ENCODE measurements at regions not wholly inside any gene's neighbourhood (a gene's known extent, or its start where the extent isn't known, plus 50 kb on each side); places are given as distances from the start of the nearest gene placed in this dataset.
A peak's percentile ranks its signal among the peaks of the same experiment; 100 is the strongest.

GRCh38 chr14:89621009-89621421 is 204.0 kb upstream of the FOXN3 start:
- DNase-seq: no peak
- intact Hi-C loops (cut with DNase I; ENCODE audit: low total_unique reads): no loop called here
- Histone ChIP-seq H3K27me3 (no peaks in the 10 kb centered on the region), H3K36me3 (ENCODE audit: low read depth, missing control alignments) (no peaks in the 10 kb centered on the region), H3K9me3 (no peaks in the 10 kb centered on the region), H3K4me3 (no peak overlapping the region), H3K4me1 (peaks cover 23% of the 10 kb centered on the region), H3K27ac (no peak overlapping the region)
- no peak for TF ChIP-seq POLR2A (IDR thresholded peaks at IDR 0.05)
- TF ChIP-seq CTCF (IDR thresholded peaks at IDR 0.05): no peak
- WGBS, 2 donors: 70 to 90% methylated on average over 5 of the region's 5 CpGs

GRCh38 chr14:89620436-89620835 is 203.4 kb upstream of the FOXN3 start:
- no peaks in the 10 kb centered on the region for H3K9me3 ChIP-seq
- H3K36me3 ChIP-seq (ENCODE audit: low read depth, missing control alignments): no peaks in the 10 kb centered on the region
- H3K27ac ChIP-seq: no peak overlapping the region
- WGBS, 2 donors: 90 to 91% methylated on average over 6 of the region's 6 CpGs
- intact Hi-C loops (cut with DNase I; ENCODE audit: low total_unique reads): no loop called here
- TF ChIP-seq CTCF (IDR thresholded peaks at IDR 0.05) (no peak), POLR2A (IDR thresholded peaks at IDR 0.05) (no peak)
- no peak for DNase-seq
- no peaks in the 10 kb centered on the region for H3K27me3 ChIP-seq
- H3K4me3 ChIP-seq: no peak overlapping the region
- H3K4me1 ChIP-seq: peaks cover 21% of the 10 kb centered on the region

- Histone ChIP-seq H3K4me3 (peak overlapping the region; percentile 74 to 75), H3K36me3 (ENCODE audit: low read depth, missing control alignments) (no peaks in the 10 kb centered on the region), H3K27me3 (no peaks in the 10 kb centered on the region), H3K27ac (no peak overlapping the region), H3K4me1 (peaks cover 14% of the 10 kb centered on the region), H3K9me3 (no peaks in the 10 kb centered on the region)
- no peak for DNase-seq
- intact Hi-C loops (cut with DNase I; ENCODE audit: low total_unique reads): no loop called here
- TF ChIP-seq CTCF (IDR thresholded peaks at IDR 0.05): no peak
- TF ChIP-seq POLR2A (IDR thresholded peaks at IDR 0.05): no peak
- WGBS, 2 donors: 40 to 42% methylated on average over 4 of the region's 4 CpGs
These were observed 202.6 kb upstream of the FOXN3 start for GRCh38 chr14:89619596-89619995.

- DNase-seq: peak; percentile 75
- Histone ChIP-seq H3K27ac (no peak overlapping the region), H3K4me1 (peaks cover 14% of the 10 kb centered on the region), H3K4me3 (peak overlapping the region; percentile 74 to 75), H3K27me3 (no peaks in the 10 kb centered on the region), H3K9me3 (no peaks in the 10 kb centered on the region), H3K36me3 (ENCODE audit: low read depth, missing control alignments) (no peaks in the 10 kb centered on the region)
- intact Hi-C loops (cut with DNase I; ENCODE audit: low total_unique reads): no loop called here
- TF ChIP-seq CTCF (IDR thresholded peaks at IDR 0.05): peak in 1 of 3 experiments; percentile 14
- TF ChIP-seq POLR2A (IDR thresholded peaks at IDR 0.05): no peak
- WGBS, 2 donors: 0 to 1% methylated on average over 15 to 43 of the region's 66 CpGs
These were observed 201.9 kb upstream of the FOXN3 start for GRCh38 chr14:89618811-89619551.

- Histone ChIP-seq H3K27ac (peak overlapping the region; percentile 23 to 70), H3K4me1 (peaks cover 14% of the 10 kb centered on the region), H3K36me3 (ENCODE audit: low read depth, missing control alignments) (no peaks in the 10 kb centered on the region), H3K9me3 (no peaks in the 10 kb centered on the region), H3K27me3 (no peaks in the 10 kb centered on the region), H3K4me3 (peak overlapping the region; percentile 74 to 75)
- intact Hi-C loops (cut with DNase I; ENCODE audit: low total_unique reads): no loop called here
- WGBS, 2 donors: 0 to 1% methylated on average over 6 of the region's 6 CpGs
- TF ChIP-seq CTCF (IDR thresholded peaks at IDR 0.05): no peak
- DNase-seq: no peak
These were observed 201.3 kb upstream of the FOXN3 start for GRCh38 chr14:89618330-89618708.
